IPS DF 6.9 (cell line): ENCODE measurements at regions not wholly inside any gene's neighbourhood (a gene's known extent, or its start where the extent isn't known, plus 50 kb on each side); places are given as distances from the start of the nearest gene placed in this dataset.

Source experiments
- DNase-seq: peaks from one replicate; pipeline ENCODE4 v3.0.0-alpha.2; 2013; ENCODE audit warnings: low read depth, low spot score
- H3K27ac ChIP-seq: one replicate; pipeline ENCODE4 v1.5.1; 2013; ENCODE audit warnings: low read length, control low read depth
- H3K27me3 ChIP-seq: 2 replicates; pipeline ENCODE4 v1.6.1; 2013; ENCODE audit warnings: mild to moderate bottlenecking, low read length; ENCODE audit not compliant: control insufficient read depth, insufficient read depth
- H3K36me3 ChIP-seq: 2 replicates; pipeline ENCODE4 v1.6.1; 2013; ENCODE audit warnings: low read length; ENCODE audit not compliant: control insufficient read depth, insufficient read depth
- H3K4me1 ChIP-seq: 2 replicates; pipeline ENCODE4 v1.6.1; 2013; ENCODE audit warnings: low read length; ENCODE audit not compliant: control insufficient read depth, insufficient read depth
- H3K4me3 ChIP-seq: 2 replicates; pipeline ENCODE4 v1.5.1; 2013; ENCODE audit warnings: mild to moderate bottlenecking, low read length
- H3K9me3 ChIP-seq: 2 replicates; pipeline ENCODE4 v1.6.1; 2013; ENCODE audit warnings: low read length, inconsistent platforms; ENCODE audit not compliant: control insufficient read depth, insufficient read depth
- WGBS: extraction: QIAGEN DNeasy Blood & Tissue Kit; methylation state at CpG from one replicate; pipeline ENCODE4 v1.1.7; 2013; ENCODE audit warnings: mixed read lengths, missing lambda C conversion rate; ENCODE audit not compliant: insufficient read length, insufficient coverage; 5-methylcytosine and 5-hydroxymethylcytosine counted together

DNA sequence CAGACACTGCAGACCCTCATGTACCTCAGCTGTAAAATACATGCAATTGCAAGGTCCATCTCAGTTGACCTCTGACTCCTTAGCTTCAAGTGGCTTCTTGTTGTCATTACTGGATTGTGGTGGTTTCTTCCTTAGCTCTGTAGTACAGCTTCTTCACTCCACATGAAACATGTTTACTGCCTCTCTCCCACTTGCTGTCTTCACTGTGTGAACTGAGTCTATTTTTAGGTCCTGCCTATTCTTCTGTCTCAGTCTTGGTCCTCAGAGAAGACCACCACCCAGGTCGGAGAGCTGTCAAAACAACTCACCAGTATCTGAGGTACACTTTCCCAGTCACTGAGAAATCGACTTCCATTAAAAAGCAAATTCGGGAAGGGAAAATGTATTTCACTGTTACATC lies 50.2 kb upstream of the EYA4 start:
- Histone ChIP-seq H3K9me3 (no peaks in the 10 kb centered on the region), H3K36me3 (no peaks in the 10 kb centered on the region), H3K4me3 (no peak overlapping the region), H3K27me3 (no peaks in the 10 kb centered on the region), H3K4me1 (no peaks in the 10 kb centered on the region), H3K27ac (no peak overlapping the region)
- DNase-seq: no peak
- WGBS: no CpG with 5 or more reads among the region's 3 CpGs

DNA sequence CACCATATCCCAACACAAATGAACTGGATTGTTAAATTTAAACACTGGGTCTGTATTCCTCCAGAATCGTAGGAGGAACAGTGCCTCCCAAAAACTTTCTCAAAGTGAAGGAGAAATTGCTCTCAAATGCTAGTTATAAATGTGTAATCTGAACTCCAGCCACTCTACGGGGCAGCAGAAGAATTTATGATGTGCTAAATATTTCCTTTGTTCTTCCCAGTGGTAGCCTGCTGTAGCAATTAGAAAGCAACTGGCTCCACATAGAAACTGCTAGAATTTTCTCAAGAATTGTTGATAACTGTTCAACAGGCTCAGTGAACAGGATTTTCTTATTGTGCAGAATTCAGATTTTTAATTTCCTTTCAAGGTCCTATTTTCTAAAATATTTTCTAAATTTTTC lies 49.8 kb upstream of the EYA4 start:
- Histone ChIP-seq H3K36me3 (no peaks in the 10 kb centered on the region), H3K9me3 (no peaks in the 10 kb centered on the region), H3K4me3 (no peak overlapping the region), H3K27ac (no peak overlapping the region), H3K27me3 (no peaks in the 10 kb centered on the region), H3K4me1 (no peaks in the 10 kb centered on the region)
- no CpG with 5 or more reads among the region's 2 CpGs for WGBS
- DNase-seq: no peak
